Body of pancreas (tissue), 4 donors: ENCODE measurements at regions not wholly inside any gene's neighbourhood (a gene's known extent, or its start where the extent isn't known, plus 50 kb on each side); places are given as distances from the start of the nearest gene placed in this dataset.

ENCODE experiments used
- POLR2A ChIP-seq, 3 donors: fragments of 450-650 bp; IDR thresholded peaks; one replicate each; pipeline ENCODE4 v1.6.1; 2016; ENCODE audit warnings: antibody characterized with exemption in 3 of 3, mild to moderate bottlenecking in 2 of 3
- TF ChIP-seq, protein P1 (sequence below), 7 experiments: fragments of 450-650 bp in 4 of 7; fragments of 200-600 bp in 3 of 7; sonication (generic) in 3 of 7; IDR thresholded peaks; one replicate each; pipeline ENCODE4 v1.5.1; 2016 to 2019; ENCODE audit warnings: antibody characterized with exemption in 7 of 7

- TF ChIP-seq, protein P1, sequence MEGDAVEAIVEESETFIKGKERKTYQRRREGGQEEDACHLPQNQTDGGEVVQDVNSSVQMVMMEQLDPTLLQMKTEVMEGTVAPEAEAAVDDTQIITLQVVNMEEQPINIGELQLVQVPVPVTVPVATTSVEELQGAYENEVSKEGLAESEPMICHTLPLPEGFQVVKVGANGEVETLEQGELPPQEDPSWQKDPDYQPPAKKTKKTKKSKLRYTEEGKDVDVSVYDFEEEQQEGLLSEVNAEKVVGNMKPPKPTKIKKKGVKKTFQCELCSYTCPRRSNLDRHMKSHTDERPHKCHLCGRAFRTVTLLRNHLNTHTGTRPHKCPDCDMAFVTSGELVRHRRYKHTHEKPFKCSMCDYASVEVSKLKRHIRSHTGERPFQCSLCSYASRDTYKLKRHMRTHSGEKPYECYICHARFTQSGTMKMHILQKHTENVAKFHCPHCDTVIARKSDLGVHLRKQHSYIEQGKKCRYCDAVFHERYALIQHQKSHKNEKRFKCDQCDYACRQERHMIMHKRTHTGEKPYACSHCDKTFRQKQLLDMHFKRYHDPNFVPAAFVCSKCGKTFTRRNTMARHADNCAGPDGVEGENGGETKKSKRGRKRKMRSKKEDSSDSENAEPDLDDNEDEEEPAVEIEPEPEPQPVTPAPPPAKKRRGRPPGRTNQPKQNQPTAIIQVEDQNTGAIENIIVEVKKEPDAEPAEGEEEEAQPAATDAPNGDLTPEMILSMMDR (IDR thresholded peaks at IDR 0.05), result no peak
- no peak for TF ChIP-seq POLR2A (IDR thresholded peaks at IDR 0.05)
These were observed 1080.7 kb downstream of the LRFN5 start for GRCh38 chr14:42687421-42687820.
